SU-DHL-6 (cell line): ENCODE measurements at regions not wholly inside any gene's neighbourhood (a gene's known extent, or its start where the extent isn't known, plus 50 kb on each side); places are given as distances from the start of the nearest gene placed in this dataset.

Source experiments
- CTCF ChIP-seq: fragments of 200-600 bp; sonication (generic); IDR thresholded peaks from one replicate; pipeline ENCODE4 v1.5.1; 2017; ENCODE audit warnings: antibody characterized with exemption, mild to moderate bottlenecking, low read length, moderate library complexity; ENCODE audit not compliant: insufficient read depth, poor library complexity, severe bottlenecking
- EZH2phosphoT487 ChIP-seq: fragments of 200-600 bp; sonication (generic), shearing (Covaris generic); conservative IDR thresholded peaks from 2 replicates; pipeline ENCODE4 v1.6.1; 2018; ENCODE audit warnings: mild to moderate bottlenecking, antibody characterized with exemption, low read length, moderate library complexity, mixed read lengths

GRCh38 chr4:14313757-14314156 is 686.2 kb upstream of the BOD1L1 start:
- TF ChIP-seq CTCF (no peak), EZH2phosphoT487 (no peak)
